BLaER1 treated with 17β-estradiol and CSF1 and Interleukin-3, amounts not matched to agents 10 nM and 100 nM (cell line): ENCODE measurements at regions not wholly inside any gene's neighbourhood (a gene's known extent, or its start where the extent isn't known, plus 50 kb on each side); places are given as distances from the start of the nearest gene placed in this dataset.

ENCODE experiments used
- H3K27ac ChIP-seq, 11 experiments: shearing (Covaris generic); formaldehyde crosslinking; 2 replicates each; pipeline ENCODE4 v1.8.1; 2022
- H3K27me3 ChIP-seq, 11 experiments: shearing (Covaris generic); formaldehyde crosslinking; 2 replicates each; pipeline ENCODE4 v1.8.1; 2022
- H3K36me3 ChIP-seq, 11 experiments: shearing (Covaris generic); formaldehyde crosslinking; 2 replicates each; pipeline ENCODE4 v1.8.1; 2022
- H3K4me1 ChIP-seq, 10 experiments: shearing (Covaris generic); formaldehyde crosslinking; 2 replicates each; pipeline ENCODE4 v1.8.1; 2022
- H3K4me2 ChIP-seq, 11 experiments: shearing (Covaris generic); formaldehyde crosslinking; 2 replicates each; pipeline ENCODE4 v1.8.1; 2022
- H3K4me3 ChIP-seq, 10 experiments: shearing (Covaris generic); formaldehyde crosslinking; 2 replicates each; pipeline ENCODE4 v1.8.1; 2022
- H3K9ac ChIP-seq, 11 experiments: shearing (Covaris generic); formaldehyde crosslinking; 2 replicates each; pipeline ENCODE4 v1.8.1; 2022
- H3K9me3 ChIP-seq, 11 experiments: shearing (Covaris generic); formaldehyde crosslinking; replicated peaks in 1 of 11; 2 replicates each; pipeline ENCODE4 v1.8.1; 2022
- H4K20me1 ChIP-seq, 11 experiments: shearing (Covaris generic); formaldehyde crosslinking; 2 replicates each; pipeline ENCODE4 v1.8.1; 2022
- Cebpa-rat ChIP-seq, 11 experiments: shearing (Covaris generic); IDR thresholded peaks; 2 replicates each; pipeline ENCODE4 v1.8.1; 2022

GRCh38 chr9:78562021-78562420 is 265.1 kb downstream of the PSAT1 start:
- H3K4me3 ChIP-seq, result no peak overlapping the region
- H3K9me3 ChIP-seq, result no peaks in the 10 kb centered on the region
- no peak for TF ChIP-seq Cebpa-rat (IDR thresholded peaks at IDR 0.05)
- no peaks in the 10 kb centered on the region for H3K4me1 ChIP-seq
- H3K9ac ChIP-seq, result no peak overlapping the region
- H3K36me3 ChIP-seq, result no peaks in the 10 kb centered on the region
- H3K27ac ChIP-seq, result no peak overlapping the region
- H3K4me2 ChIP-seq, result no peak overlapping the region
- no peaks in the 10 kb centered on the region for H3K27me3 ChIP-seq
- H4K20me1 ChIP-seq, result no peaks in the 10 kb centered on the region

- no peak overlapping the region for H3K27ac ChIP-seq
- H3K4me2 ChIP-seq, result no peak overlapping the region
- H3K36me3 ChIP-seq, result no peaks in the 10 kb centered on the region
- no peak for TF ChIP-seq Cebpa-rat (IDR thresholded peaks at IDR 0.05)
- H3K9me3 ChIP-seq, result no peaks in the 10 kb centered on the region
- no peaks in the 10 kb centered on the region for H4K20me1 ChIP-seq
- no peak overlapping the region for H3K9ac ChIP-seq
- H3K27me3 ChIP-seq, result no peaks in the 10 kb centered on the region
- no peak overlapping the region for H3K4me3 ChIP-seq
- no peaks in the 10 kb centered on the region for H3K4me1 ChIP-seq
These were observed 266.3 kb downstream of the PSAT1 start for GRCh38 chr9:78563269-78563668.

GRCh38 chr9:78565481-78565880 is 268.6 kb downstream of the PSAT1 start:
- Histone ChIP-seq H3K4me3 (no peak overlapping the region), H4K20me1 (no peaks in the 10 kb centered on the region), H3K4me1 (no peaks in the 10 kb centered on the region), H3K9me3 (no peaks in the 10 kb centered on the region), H3K4me2 (no peak overlapping the region), H3K27me3 (no peaks in the 10 kb centered on the region), H3K36me3 (no peaks in the 10 kb centered on the region), H3K9ac (no peak overlapping the region), H3K27ac (no peak overlapping the region)
- TF ChIP-seq Cebpa-rat (IDR thresholded peaks at IDR 0.05), result no peak

- Histone ChIP-seq H3K27me3 (no peaks in the 10 kb centered on the region), H3K4me2 (no peak overlapping the region), H3K9me3 (no peaks in the 10 kb centered on the region), H3K4me3 (no peak overlapping the region), H3K4me1 (peaks cover 0 to 6% (median 0%) of the 10 kb centered on the region in 10 experiments; a peak in 3 of 20 replicates), H3K9ac (no peak overlapping the region), H4K20me1 (no peaks in the 10 kb centered on the region), H3K27ac (no peak overlapping the region), H3K36me3 (no peaks in the 10 kb centered on the region)
- no peak for TF ChIP-seq Cebpa-rat (IDR thresholded peaks at IDR 0.05)
These were observed 269.6 kb downstream of the PSAT1 start for GRCh38 chr9:78566521-78566920.

- H3K4me2 ChIP-seq, result no peak overlapping the region
- H3K27me3 ChIP-seq, result no peaks in the 10 kb centered on the region
- H3K4me3 ChIP-seq, result no peak overlapping the region
- no peak overlapping the region for H3K9ac ChIP-seq
- H3K9me3 ChIP-seq, result no peaks in the 10 kb centered on the region
- no peak overlapping the region for H3K27ac ChIP-seq
- no peak for TF ChIP-seq Cebpa-rat (IDR thresholded peaks at IDR 0.05)
- H3K4me1 ChIP-seq, result peaks cover 0 to 6% (median 0%) of the 10 kb centered on the region in 10 experiments; a peak in 3 of 20 replicates
- no peaks in the 10 kb centered on the region for H3K36me3 ChIP-seq
- no peaks in the 10 kb centered on the region for H4K20me1 ChIP-seq
These were observed 270.2 kb downstream of the PSAT1 start for GRCh38 chr9:78566948-78567675.

GRCh38 chr9:78567693-78568092 is 270.8 kb downstream of the PSAT1 start:
- Histone ChIP-seq H3K4me3 (no peak overlapping the region), H3K36me3 (no peaks in the 10 kb centered on the region), H4K20me1 (no peaks in the 10 kb centered on the region), H3K4me1 (peaks cover 0 to 6% (median 0%) of the 10 kb centered on the region in 10 experiments; a peak in 3 of 20 replicates), H3K27ac (no peak overlapping the region), H3K4me2 (no peak overlapping the region), H3K27me3 (no peaks in the 10 kb centered on the region), H3K9ac (no peak overlapping the region), H3K9me3 (no peaks in the 10 kb centered on the region)
- TF ChIP-seq Cebpa-rat (IDR thresholded peaks at IDR 0.05), result no peak

- H3K27ac ChIP-seq, result no peak overlapping the region
- H3K36me3 ChIP-seq, result no peaks in the 10 kb centered on the region
- no peak for TF ChIP-seq Cebpa-rat (IDR thresholded peaks at IDR 0.05)
- no peaks in the 10 kb centered on the region for H3K9me3 ChIP-seq
- peaks cover 0 to 6% (median 0%) of the 10 kb centered on the region in 10 experiments; a peak in 3 of 20 replicates for H3K4me1 ChIP-seq
- H4K20me1 ChIP-seq, result no peaks in the 10 kb centered on the region
- no peak overlapping the region for H3K4me2 ChIP-seq
- no peak overlapping the region for H3K9ac ChIP-seq
- H3K27me3 ChIP-seq, result no peaks in the 10 kb centered on the region
- H3K4me3 ChIP-seq, result no peak overlapping the region
These were observed 271.8 kb downstream of the PSAT1 start for GRCh38 chr9:78568774-78569173.

GRCh38 chr9:78572266-78572665 is 275.3 kb downstream of the PSAT1 start:
- no peak for TF ChIP-seq Cebpa-rat (IDR thresholded peaks at IDR 0.05)
- Histone ChIP-seq H3K36me3 (no peaks in the 10 kb centered on the region), H3K9me3 (no peaks in the 10 kb centered on the region), H3K27me3 (no peaks in the 10 kb centered on the region), H4K20me1 (no peaks in the 10 kb centered on the region), H3K4me1 (peaks cover 0 to 6% (median 0%) of the 10 kb centered on the region in 10 experiments; a peak in 3 of 20 replicates), H3K27ac (no peak overlapping the region), H3K9ac (no peak overlapping the region), H3K4me3 (no peak overlapping the region), H3K4me2 (no peak overlapping the region)

- Histone ChIP-seq H3K27me3 (no peaks in the 10 kb centered on the region), H3K4me1 (peaks cover 0 to 6% (median 0%) of the 10 kb centered on the region in 10 experiments; a peak in 3 of 20 replicates), H3K4me3 (no peak overlapping the region), H3K4me2 (no peak overlapping the region), H3K36me3 (no peaks in the 10 kb centered on the region), H3K27ac (no peak overlapping the region), H3K9ac (no peak overlapping the region), H3K9me3 (no peaks in the 10 kb centered on the region), H4K20me1 (no peaks in the 10 kb centered on the region)
- TF ChIP-seq Cebpa-rat (IDR thresholded peaks at IDR 0.05), result no peak
These were observed 276.3 kb downstream of the PSAT1 start for GRCh38 chr9:78573205-78573604.

GRCh38 chr9:78573669-78574068 is 276.7 kb downstream of the PSAT1 start:
- Histone ChIP-seq H3K4me2 (no peak overlapping the region), H3K4me1 (peaks cover 0 to 6% (median 0%) of the 10 kb centered on the region in 10 experiments; a peak in 3 of 20 replicates), H3K27me3 (no peaks in the 10 kb centered on the region), H4K20me1 (no peaks in the 10 kb centered on the region), H3K27ac (no peak overlapping the region), H3K4me3 (no peak overlapping the region), H3K9me3 (no peaks in the 10 kb centered on the region), H3K36me3 (no peaks in the 10 kb centered on the region), H3K9ac (no peak overlapping the region)
- TF ChIP-seq Cebpa-rat (IDR thresholded peaks at IDR 0.05), result no peak
